IPS-15b (cell line): ENCODE measurements at regions not wholly inside any gene's neighbourhood (a gene's known extent, or its start where the extent isn't known, plus 50 kb on each side); places are given as distances from the start of the nearest gene placed in this dataset.

Source experiments
- H3K27me3 ChIP-seq: one replicate; pipeline ENCODE4 v1.6.1; 2013; ENCODE audit warnings: low read length; ENCODE audit not compliant: control insufficient read depth, insufficient read depth
- H3K36me3 ChIP-seq: one replicate; pipeline ENCODE4 v1.6.1; 2013; ENCODE audit warnings: low read length; ENCODE audit not compliant: control insufficient read depth, insufficient read depth
- H3K4me1 ChIP-seq: one replicate; pipeline ENCODE4 v1.6.1; 2013; ENCODE audit warnings: mild to moderate bottlenecking, low read length; ENCODE audit not compliant: control insufficient read depth, insufficient read depth
- H3K4me3 ChIP-seq: one replicate; pipeline ENCODE4 v1.5.1; 2013; ENCODE audit warnings: low read depth, low read length
- H3K9ac ChIP-seq: one replicate; pipeline ENCODE4 v1.6.1; 2013; ENCODE audit warnings: low read depth, mild to moderate bottlenecking, low read length
- H3K9me3 ChIP-seq: one replicate; pipeline ENCODE4 v1.6.1; 2013; ENCODE audit warnings: mild to moderate bottlenecking, low read length; ENCODE audit not compliant: control insufficient read depth, insufficient read depth

- Histone ChIP-seq H3K27me3 (no peaks in the 10 kb centered on the region), H3K9ac (no peak overlapping the region), H3K4me3 (no peak overlapping the region)
These were observed 239.3 kb downstream of the HAUS1 start for GRCh38 chr18:46343456-46343855.

DNA sequence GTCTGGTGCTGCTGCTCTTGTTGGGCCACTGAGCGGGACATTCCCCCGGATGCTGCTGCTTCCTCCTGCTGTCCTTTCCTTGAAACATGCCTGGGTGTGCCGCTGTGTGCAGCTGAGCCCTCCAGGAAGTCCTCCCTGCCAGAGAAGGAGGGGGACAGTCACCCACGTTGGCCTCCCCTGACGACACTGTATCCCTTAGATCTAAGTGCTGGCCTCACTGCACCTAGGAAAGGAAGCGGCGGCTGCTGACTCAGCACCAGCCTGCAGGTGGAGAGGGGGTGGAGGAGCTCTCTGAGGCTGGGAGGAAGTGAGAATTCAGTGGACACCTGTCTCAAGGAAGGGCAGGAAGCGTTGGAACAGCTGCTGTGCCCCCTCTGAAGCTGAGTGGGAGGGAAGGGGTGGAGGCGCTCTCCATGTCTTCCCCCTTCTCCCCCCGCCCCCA, 239.8 kb downstream of the HAUS1 start:
- H3K27me3 ChIP-seq = no peaks in the 10 kb centered on the region
- H3K9ac ChIP-seq = no peak overlapping the region
- no peaks in the 10 kb centered on the region for H3K36me3 ChIP-seq
- peaks cover 5% of the 10 kb centered on the region for H3K4me1 ChIP-seq
- no peaks in the 10 kb centered on the region for H3K9me3 ChIP-seq
- no peak overlapping the region for H3K4me3 ChIP-seq

More at GRCh38 chr18:46343456-46343855, 239.3 kb downstream of the HAUS1 start:
- H3K9me3 ChIP-seq = no peaks in the 10 kb centered on the region
- no peaks in the 10 kb centered on the region for H3K36me3 ChIP-seq
- peaks cover 7% of the 10 kb centered on the region for H3K4me1 ChIP-seq

GRCh38 chr18:46344416-46345180, 240.4 kb downstream of the HAUS1 start:
- Histone ChIP-seq H3K9me3 (no peaks in the 10 kb centered on the region), H3K9ac (no peak overlapping the region), H3K27me3 (no peaks in the 10 kb centered on the region), H3K4me3 (no peak overlapping the region), H3K4me1 (peaks cover 5% of the 10 kb centered on the region), H3K36me3 (no peaks in the 10 kb centered on the region)

DNA sequence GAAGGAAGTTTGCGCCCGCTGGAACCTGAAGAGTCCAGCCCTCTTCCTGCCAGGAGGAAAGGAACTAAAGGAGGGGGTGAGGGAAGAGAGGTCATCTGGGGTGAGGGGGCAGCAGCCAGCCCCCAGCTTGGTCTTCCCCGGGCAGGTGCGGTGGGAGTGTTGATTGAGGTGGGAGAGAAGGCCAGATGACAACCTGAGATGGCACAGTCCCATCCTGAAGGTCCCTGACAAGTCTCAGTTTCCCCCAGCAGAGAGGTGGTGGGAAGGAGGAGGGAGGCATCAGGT, 240.9 kb downstream of the HAUS1 start:
- no peaks in the 10 kb centered on the region for H3K36me3 ChIP-seq
- no peak overlapping the region for H3K9ac ChIP-seq
- no peaks in the 10 kb centered on the region for H3K27me3 ChIP-seq
- no peaks in the 10 kb centered on the region for H3K9me3 ChIP-seq
- H3K4me1 ChIP-seq = peaks cover 5% of the 10 kb centered on the region
- no peak overlapping the region for H3K4me3 ChIP-seq

DNA sequence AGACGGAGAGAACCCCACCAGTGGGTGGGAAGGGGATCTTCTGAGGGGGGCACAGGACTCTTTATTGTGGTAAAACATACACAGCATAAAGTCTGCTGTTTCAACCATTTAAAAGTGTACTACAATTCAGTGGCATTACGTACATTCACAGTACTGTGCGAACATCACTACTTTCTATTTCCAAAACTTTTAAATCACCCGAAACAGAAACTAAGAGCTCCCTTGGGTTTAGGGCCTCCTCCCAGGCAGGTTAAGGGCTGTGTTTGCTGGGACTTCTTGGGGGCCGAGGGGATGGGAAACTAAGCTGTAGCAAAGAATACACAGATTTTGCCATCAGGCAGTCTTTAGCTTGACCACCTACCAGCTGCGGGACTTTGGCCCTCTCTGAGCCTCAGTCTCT, 242.0 kb downstream of the HAUS1 start:
- Histone ChIP-seq H3K4me3 (no peak overlapping the region), H3K9me3 (no peaks in the 10 kb centered on the region), H3K4me1 (peaks cover 5% of the 10 kb centered on the region), H3K27me3 (no peaks in the 10 kb centered on the region), H3K36me3 (no peaks in the 10 kb centered on the region), H3K9ac (no peak overlapping the region)

DNA sequence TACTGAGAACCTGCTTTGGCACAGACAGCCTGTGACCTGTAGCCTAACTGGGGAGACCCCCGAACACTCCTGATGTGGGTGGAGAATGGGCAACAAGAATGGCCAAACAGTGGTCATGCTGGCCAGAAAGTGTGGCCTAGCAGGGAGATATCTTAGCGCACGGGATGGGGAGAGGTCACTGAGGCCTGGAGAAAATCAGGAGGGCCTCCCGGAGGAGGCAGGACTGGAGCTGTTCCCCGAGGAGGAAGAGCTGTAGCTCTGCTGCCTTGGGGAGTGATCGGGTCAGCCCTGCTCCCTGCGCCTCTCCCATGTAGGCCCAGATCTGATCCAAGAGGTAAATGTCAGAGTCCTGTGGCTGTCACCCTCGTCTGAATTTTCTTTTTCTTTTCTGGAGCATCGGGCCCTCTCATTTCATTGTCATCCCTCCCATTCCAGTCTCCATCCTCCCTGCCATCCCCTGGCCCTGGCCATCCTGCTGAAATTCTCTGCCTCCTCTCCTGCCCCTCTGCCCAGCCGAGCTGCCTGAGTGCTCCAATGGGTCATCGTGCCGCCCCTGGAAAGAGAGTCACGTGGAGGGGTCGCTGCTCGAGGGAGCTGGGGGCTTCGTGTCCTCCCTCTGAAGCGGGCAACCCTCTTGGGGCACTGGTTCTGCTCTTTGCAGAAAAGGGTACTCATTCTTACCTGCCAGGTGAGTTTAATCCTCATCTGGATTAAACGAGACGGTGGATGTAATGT, 242.9 kb downstream of the HAUS1 start:
- Histone ChIP-seq H3K9ac (no peak overlapping the region), H3K4me1 (peaks cover 5% of the 10 kb centered on the region), H3K9me3 (no peaks in the 10 kb centered on the region), H3K27me3 (no peaks in the 10 kb centered on the region), H3K36me3 (no peaks in the 10 kb centered on the region), H3K4me3 (no peak overlapping the region)

DNA sequence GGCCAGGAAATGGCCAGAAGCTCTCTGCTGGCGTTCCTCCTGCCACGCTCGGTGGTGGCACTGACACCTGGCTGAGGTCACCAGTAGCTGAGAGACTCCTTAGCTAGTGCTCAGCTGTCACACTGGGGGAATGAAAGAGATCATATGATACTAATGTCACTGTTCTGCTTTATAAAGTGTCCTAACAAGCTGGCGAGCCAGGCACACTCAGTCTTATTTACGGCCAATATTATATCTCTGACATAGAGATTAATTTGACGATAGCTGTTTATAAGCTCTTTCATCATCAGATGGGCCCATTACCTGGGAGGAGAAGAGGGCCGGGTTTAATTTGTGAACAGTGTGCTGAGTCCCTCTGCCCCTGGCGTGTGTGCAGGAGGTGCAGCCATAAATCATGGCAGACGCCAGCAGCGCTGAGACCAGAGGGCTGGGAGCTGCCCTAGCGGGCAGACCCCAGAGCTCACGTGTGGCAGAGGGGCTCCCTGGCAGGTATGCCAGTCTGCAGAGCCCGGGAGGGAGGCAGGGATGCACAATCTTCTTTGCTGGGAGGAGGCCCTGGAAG, 246.5 kb downstream of the HAUS1 start:
- Histone ChIP-seq H3K36me3 (no peaks in the 10 kb centered on the region), H3K27me3 (no peaks in the 10 kb centered on the region), H3K4me3 (no peak overlapping the region), H3K9me3 (no peaks in the 10 kb centered on the region), H3K9ac (no peak overlapping the region), H3K4me1 (no peaks in the 10 kb centered on the region)

DNA sequence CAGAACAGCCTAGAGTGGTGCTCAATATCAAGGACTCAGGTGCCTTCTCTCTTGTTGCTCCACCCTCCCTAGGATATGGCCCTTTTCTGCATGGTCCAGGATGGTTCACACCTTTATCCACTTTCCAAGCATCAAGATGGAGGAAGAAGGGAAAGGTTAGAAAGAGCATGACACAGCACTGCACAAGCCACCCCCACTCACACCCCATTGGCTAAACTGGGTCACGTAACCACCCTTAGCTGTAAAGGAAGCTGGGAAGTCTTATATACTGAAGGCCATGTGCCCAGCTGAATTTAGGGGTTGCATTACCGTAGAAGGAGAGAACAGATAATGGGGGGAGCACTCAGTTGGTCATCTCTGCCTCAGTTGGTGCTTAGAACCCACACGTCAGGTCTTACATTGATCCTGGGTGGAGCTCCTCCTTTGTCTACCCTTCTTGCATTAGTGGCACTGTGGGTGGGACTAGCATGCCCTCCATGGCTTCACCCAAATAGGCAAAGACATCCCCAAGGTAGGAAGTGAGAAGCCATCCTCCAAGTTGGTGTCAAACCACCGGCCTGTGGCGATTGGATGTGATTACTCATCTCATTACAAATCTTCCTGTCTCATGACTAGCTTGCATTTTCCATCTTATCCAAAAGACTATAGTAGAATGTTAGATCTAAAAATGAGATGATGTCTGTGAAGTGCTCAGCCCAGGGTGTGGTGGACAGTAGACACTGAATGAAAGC, 248.5 kb downstream of the HAUS1 start:
- H3K9ac ChIP-seq = no peak overlapping the region
- no peaks in the 10 kb centered on the region for H3K9me3 ChIP-seq
- no peak overlapping the region for H3K4me3 ChIP-seq
- H3K27me3 ChIP-seq = no peaks in the 10 kb centered on the region
- no peaks in the 10 kb centered on the region for H3K4me1 ChIP-seq
- no peaks in the 10 kb centered on the region for H3K36me3 ChIP-seq

GRCh38 chr18:46353460-46353859, 249.3 kb downstream of the HAUS1 start:
- no peaks in the 10 kb centered on the region for H3K36me3 ChIP-seq
- no peak overlapping the region for H3K4me3 ChIP-seq
- no peaks in the 10 kb centered on the region for H3K4me1 ChIP-seq
- H3K9me3 ChIP-seq = no peaks in the 10 kb centered on the region
- no peak overlapping the region for H3K9ac ChIP-seq
- no peaks in the 10 kb centered on the region for H3K27me3 ChIP-seq

DNA sequence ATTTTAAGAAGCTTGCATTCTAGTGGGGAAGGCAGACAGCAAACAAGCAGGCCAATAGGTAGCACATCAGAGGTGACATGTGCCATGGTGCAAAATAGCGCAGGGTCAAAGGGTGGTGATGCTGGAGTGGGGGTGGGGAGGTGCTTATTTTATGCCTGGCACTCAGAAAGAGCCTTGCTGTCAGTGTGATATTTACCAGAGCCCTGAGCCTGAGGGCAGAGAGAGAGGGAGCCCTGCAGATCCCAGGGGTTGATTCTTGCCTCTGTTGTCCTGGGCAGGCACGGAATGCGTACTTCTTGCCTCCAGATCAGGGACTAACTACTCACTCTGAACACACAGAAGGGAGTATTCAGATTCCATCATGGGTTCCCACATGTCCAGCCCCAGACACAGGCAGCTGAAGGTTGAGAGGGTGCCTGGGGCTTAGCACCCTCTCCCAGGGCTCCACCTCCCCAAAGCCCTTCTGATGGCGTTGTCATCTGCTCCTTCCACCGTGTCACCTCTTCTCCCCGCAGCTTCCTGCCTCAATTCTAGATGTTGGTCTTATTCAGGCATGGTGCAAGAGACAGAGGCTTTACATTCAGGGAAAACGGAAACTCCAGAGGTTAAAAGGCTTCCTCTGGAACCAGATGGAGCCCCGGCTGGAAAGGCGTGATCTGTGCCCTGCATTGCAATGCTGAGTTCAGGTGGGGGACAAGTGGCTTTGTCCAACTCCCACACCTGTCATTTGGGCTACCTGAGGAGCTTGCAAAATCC, 252.3 kb downstream of the HAUS1 start:
- no peaks in the 10 kb centered on the region for H3K27me3 ChIP-seq
- no peaks in the 10 kb centered on the region for H3K36me3 ChIP-seq
- no peak overlapping the region for H3K9ac ChIP-seq
- no peaks in the 10 kb centered on the region for H3K4me1 ChIP-seq
- no peaks in the 10 kb centered on the region for H3K9me3 ChIP-seq
- no peak overlapping the region for H3K4me3 ChIP-seq

DNA sequence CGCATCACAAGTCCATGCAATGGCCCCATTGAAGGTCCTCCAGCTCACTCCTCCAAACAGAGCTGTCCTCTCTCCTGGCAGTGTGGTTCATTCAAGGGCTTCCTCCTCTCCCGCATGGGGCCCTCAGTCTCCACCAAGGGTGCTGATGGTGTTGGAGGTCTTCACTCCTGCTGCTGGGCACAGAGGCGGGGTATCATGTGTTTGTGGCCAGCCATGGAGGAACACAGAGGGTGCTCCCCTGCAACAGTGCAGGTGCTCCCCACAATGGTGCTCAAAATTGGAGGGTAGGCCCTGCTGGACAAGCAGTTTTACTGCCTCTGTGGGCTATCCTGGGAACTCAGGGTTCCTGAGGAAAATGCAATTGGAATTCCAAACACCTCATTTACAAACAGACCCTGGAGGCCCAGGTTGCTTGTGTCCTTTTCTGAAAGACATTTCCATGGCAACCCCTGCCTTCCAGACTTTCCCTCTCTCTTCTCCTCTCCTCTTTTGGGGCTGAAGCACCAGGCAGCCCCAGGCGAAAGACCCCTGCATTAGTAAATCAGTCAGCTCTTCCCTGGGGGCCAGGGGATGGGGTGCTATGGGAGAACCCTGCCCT, 256.0 kb downstream of the HAUS1 start:
- Histone ChIP-seq H3K9ac (no peak overlapping the region), H3K36me3 (no peaks in the 10 kb centered on the region), H3K4me3 (no peak overlapping the region), H3K27me3 (no peaks in the 10 kb centered on the region), H3K4me1 (no peaks in the 10 kb centered on the region), H3K9me3 (no peaks in the 10 kb centered on the region)
